Liver (tissue), 8 donors: ENCODE measurements at regions not wholly inside any gene's neighbourhood (a gene's known extent, or its start where the extent isn't known, plus 50 kb on each side); places are given as distances from the start of the nearest gene placed in this dataset.

ENCODE experiments used
- DNase-seq: peaks from one replicate; pipeline ENCODE4 v3.0.0-alpha.2; 2017; ENCODE audit warnings: low spot score
- H3K27ac ChIP-seq, 2 donors: one replicate each; pipeline ENCODE4 v1.7.0; 2013; ENCODE audit warnings: inconsistent platforms in 2 of 2, low read length in 2 of 2, control low read depth in 1 of 2, low read depth in 1 of 2, mild to moderate bottlenecking in 1 of 2
- H3K27me3 ChIP-seq, 4 donors: one replicate each; pipeline versions ENCODE4 v1.6.1 to v1.7.0; 2013; ENCODE audit warnings: low read length in 3 of 4, inconsistent platforms in 1 of 4, mild to moderate bottlenecking in 1 of 4, moderate library complexity in 1 of 4; ENCODE audit not compliant: control insufficient read depth in 4 of 4, insufficient read depth in 4 of 4
- H3K36me3 ChIP-seq, 4 donors: one replicate each; pipeline versions ENCODE4 v1.6.1 to v1.7.0; 2013; ENCODE audit warnings: low read length in 3 of 4, mild to moderate bottlenecking in 3 of 4, low read depth in 1 of 4, moderate library complexity in 1 of 4; ENCODE audit not compliant: control insufficient read depth in 4 of 4, insufficient read depth in 3 of 4
- H3K4me1 ChIP-seq, 4 donors: one replicate each; pipeline versions ENCODE4 v1.6.1 to v1.7.0; 2013; ENCODE audit warnings: low read length in 3 of 4, mild to moderate bottlenecking in 3 of 4, moderate library complexity in 1 of 4; ENCODE audit not compliant: control insufficient read depth in 4 of 4, insufficient read depth in 4 of 4
- H3K4me3 ChIP-seq, 3 donors: one replicate each; pipeline versions ENCODE4 v1.6.1 to v1.7.0; 2013; ENCODE audit warnings: low read length in 3 of 3, control low read depth in 1 of 3, low read depth in 1 of 3, mild to moderate bottlenecking in 1 of 3
- H3K9ac ChIP-seq, 2 donors: one replicate each; pipeline ENCODE4 v1.7.0; 2013; ENCODE audit warnings: low read length in 2 of 2, mild to moderate bottlenecking in 2 of 2, moderate library complexity in 2 of 2, control low read depth in 1 of 2, low read depth in 1 of 2
- H3K9me3 ChIP-seq, 4 donors: one replicate each; pipeline versions ENCODE4 v1.6.1 to v1.7.0; 2013; ENCODE audit warnings: low read length in 3 of 4; ENCODE audit not compliant: control insufficient read depth in 4 of 4
- ATF3 ChIP-seq: IDR thresholded peaks from 2 replicates; pipeline ENCODE4 v1.6.1; 2016; ENCODE audit warnings: antibody characterized with exemption
- CTCF ChIP-seq: fragments of 150-350 bp; IDR thresholded peaks from 2 replicates; pipeline ENCODE4 v1.5.1; 2017; ENCODE audit warnings: improper control_type of control experiment, low read depth, low read length; ENCODE audit not compliant: missing input control
- GABPA ChIP-seq, 2 donors: IDR thresholded peaks in 1 of 2; conservative IDR thresholded peaks in 1 of 2; 2 replicates each; pipeline ENCODE4 v1.6.1; 2016; ENCODE audit warnings: antibody characterized with exemption in 2 of 2, mild to moderate bottlenecking in 1 of 2, moderate library complexity in 1 of 2
- HNF4A ChIP-seq, 2 donors: conservative IDR thresholded peaks; 2 replicates each; pipeline ENCODE4 v1.6.1; 2016; ENCODE audit warnings: antibody characterized with exemption in 2 of 2, mild to moderate bottlenecking in 2 of 2
- HNF4G ChIP-seq: IDR thresholded peaks from 2 replicates; pipeline ENCODE4 v1.6.1; 2016; ENCODE audit warnings: antibody characterized with exemption
- JUND ChIP-seq, 2 donors: IDR thresholded peaks; 2 replicates each; pipeline ENCODE4 v1.6.1; 2016; ENCODE audit warnings: antibody characterized with exemption in 2 of 2
- MAX ChIP-seq: IDR thresholded peaks from 2 replicates; pipeline ENCODE4 v1.6.1; 2016; ENCODE audit warnings: antibody characterized with exemption
- NR2F2 ChIP-seq: IDR thresholded peaks from 2 replicates; pipeline ENCODE4 v1.6.1; 2016; ENCODE audit warnings: antibody characterized with exemption
- RAD21 ChIP-seq, 2 donors: IDR thresholded peaks; 2 replicates each; pipeline ENCODE4 v1.6.1; 2016; ENCODE audit warnings: antibody characterized with exemption in 2 of 2, mild to moderate bottlenecking in 2 of 2
- REST ChIP-seq: IDR thresholded peaks from 2 replicates; pipeline ENCODE4 v1.6.1; 2016; ENCODE audit warnings: antibody characterized with exemption, mild to moderate bottlenecking
- RXRA ChIP-seq, 2 donors: IDR thresholded peaks; 2 replicates each; pipeline ENCODE4 v1.6.1; 2017 to 2018; ENCODE audit warnings: antibody characterized with exemption in 2 of 2, mild to moderate bottlenecking in 1 of 2
- SP1 ChIP-seq: IDR thresholded peaks from 2 replicates; pipeline ENCODE4 v1.6.1; 2018; ENCODE audit warnings: antibody characterized with exemption, mild to moderate bottlenecking
- TAF1 ChIP-seq: conservative IDR thresholded peaks from 2 replicates; pipeline ENCODE4 v1.6.1; 2016; ENCODE audit warnings: antibody characterized with exemption, mild to moderate bottlenecking
- YY1 ChIP-seq: IDR thresholded peaks from 2 replicates; pipeline ENCODE4 v1.6.1; 2016; ENCODE audit warnings: antibody characterized with exemption, mild to moderate bottlenecking
- WGBS: extraction: QIAGEN DNeasy Blood & Tissue Kit; methylation state at CpG from one replicate; pipeline ENCODE4 v1.1.7; 2013; 5-methylcytosine and 5-hydroxymethylcytosine counted together
- donor health status: healthy.
- donor health status: healthy.
- donor health status: healthy.
- donor health status: healthy.
- donor health status: healthy.

GRCh38 chr4:102403116-102403515 is 57.8 kb upstream of the SLC39A8 start:
- 77% methylated on average over 3 of the region's 3 CpGs for WGBS
- no peak for TF ChIP-seq GABPA (IDR thresholded peaks at IDR 0.05 in 1 of 2, conservative IDR thresholded peaks at IDR 0.05 in 1 of 2)
- TF ChIP-seq TAF1 = no peak
- TF ChIP-seq SP1 = no peak
- TF ChIP-seq RAD21 (IDR thresholded peaks at IDR 0.05) = no peak
- TF ChIP-seq RXRA (IDR thresholded peaks at IDR 0.05) = no peak
- TF ChIP-seq NR2F2 = no peak
- no peak for TF ChIP-seq JUND (IDR thresholded peaks at IDR 0.05)
- TF ChIP-seq HNF4A (conservative IDR thresholded peaks at IDR 0.05) = no peak
- TF ChIP-seq MAX = no peak
- no peak for TF ChIP-seq ATF3
- TF ChIP-seq REST = no peak
- Histone ChIP-seq H3K4me1 (peaks cover 0 to 2% (median 0%) of the 10 kb centered on the region in 4 donors), H3K9ac (no peak overlapping the region), H3K27me3 (no peaks in the 10 kb centered on the region), H3K9me3 (no peaks in the 10 kb centered on the region), H3K36me3 (no peaks in the 10 kb centered on the region), H3K27ac (no peak overlapping the region), H3K4me3 (no peak overlapping the region)
- DNase-seq = no peak

- Histone ChIP-seq H3K9ac (no peak overlapping the region), H3K27ac (no peak overlapping the region), H3K9me3 (no peaks in the 10 kb centered on the region), H3K36me3 (no peaks in the 10 kb centered on the region), H3K4me1 (peaks cover 0 to 2% (median 0%) of the 10 kb centered on the region in 4 donors), H3K4me3 (no peak overlapping the region), H3K27me3 (no peaks in the 10 kb centered on the region)
- WGBS = 47% methylated on average over 1 of the region's 1 CpG
- TF ChIP-seq YY1 (no peak), GABPA (IDR thresholded peaks at IDR 0.05 in 1 of 2, conservative IDR thresholded peaks at IDR 0.05 in 1 of 2) (no peak), SP1 (no peak), RXRA (IDR thresholded peaks at IDR 0.05) (no peak), MAX (no peak), NR2F2 (no peak), CTCF (no peak), HNF4G (no peak), ATF3 (no peak)
- DNase-seq = no peak
Observed at GRCh38 chr4:102404431-102404969, 59.2 kb upstream of the SLC39A8 start.
